B cell (primary cell): ENCODE measurements at regions not wholly inside any gene's neighbourhood (a gene's known extent, or its start where the extent isn't known, plus 50 kb on each side); places are given as distances from the start of the nearest gene placed in this dataset.

Experiments
- ATAC-seq: fragments of 200-7000 bp; cut with Tn5 transposase; one replicate; pipeline ENCODE4 v1.10.0; 2021; ENCODE audit warnings: low read depth, mild to moderate bottlenecking, moderate number of reproducible peaks, moderate library complexity
- CTCF ChIA-PET: fragments of 350-600 bp; sonication (Branson Sonifier 250); formaldehyde crosslinking; loops from one replicate; lab custom pipeline; 2021; ENCODE audit warnings: antibody characterized with exemption, inconsistent platforms; lab: Charles Lee
- POLR2A ChIA-PET: fragments of 350-600 bp; sonication (Branson Sonifier 250); formaldehyde crosslinking; loops from one replicate; lab custom pipeline; 2021; ENCODE audit warnings: antibody characterized with exemption; lab: Charles Lee
- DNase-seq: peaks from one replicate; pipeline ENCODE4 v3.0.0; 2013
- H2AFZ ChIP-seq: 2 replicates; pipeline ENCODE4 v1.6.1; 2012; ENCODE audit warnings: mild to moderate bottlenecking, low read depth, low read length; ENCODE audit not compliant: insufficient read depth, poor library complexity, severe bottlenecking
- H3K27ac ChIP-seq, 2 donors: 1 replicate in 1 of 2; 2 replicates in 1 of 2; pipeline ENCODE4 v1.5.1; 2012 to 2013; ENCODE audit warnings: low read length in 2 of 2, mild to moderate bottlenecking in 2 of 2, moderate library complexity in 1 of 2
- H3K27me3 ChIP-seq, 4 experiments: fragments of 200-600 bp in 1 of 4; sonication (generic) in 1 of 4; replicated peaks in 1 of 4; 1 replicate in 2 of 4; 2 replicates in 2 of 4; pipeline versions ENCODE4 v1.6.1 to v1.7.0; 2013 to 2016; ENCODE audit warnings: low read length in 3 of 4, mild to moderate bottlenecking in 2 of 4, mixed read lengths in 1 of 4, moderate library complexity in 1 of 4; ENCODE audit not compliant: insufficient read depth in 4 of 4, control insufficient read depth in 3 of 4; ENCODE audit errors: control extremely low read depth in 1 of 4
- H3K36me3 ChIP-seq, 2 experiments: replicated peaks in 1 of 2; 1 replicate in 1 of 2; 2 replicates in 1 of 2; pipeline versions ENCODE4 v1.6.1 to v1.7.1; 2013; ENCODE audit warnings: low read length in 1 of 2; ENCODE audit not compliant: insufficient read depth in 2 of 2, control insufficient read depth in 1 of 2; ENCODE audit errors: control extremely low read depth in 1 of 2, extremely low read depth in 1 of 2
- H3K4me1 ChIP-seq, 2 donors: fragments of 200-600 bp in 1 of 2; sonication (generic) in 1 of 2; 1 replicate in 1 of 2; 2 replicates in 1 of 2; pipeline versions ENCODE4 v1.5.1 to v1.6.1; 2013 to 2017; ENCODE audit warnings: low read length in 2 of 2; ENCODE audit not compliant: control insufficient read depth in 2 of 2, insufficient read depth in 2 of 2
- H3K4me2 ChIP-seq: replicated peaks from 2 replicates; pipeline ENCODE3; 2012; ENCODE audit warnings: mild to moderate bottlenecking, low read depth, low read length; ENCODE audit not compliant: poor library complexity, severe bottlenecking
- H3K4me3 ChIP-seq, 5 experiments: fragments of 200-600 bp in 1 of 5; sonication (generic) in 1 of 5; 1 replicate in 3 of 5; 2 replicates in 2 of 5; pipeline versions ENCODE4 v1.5.1 to v1.7.0; 2011 to 2016; ENCODE audit warnings: low read length in 4 of 5, mild to moderate bottlenecking in 4 of 5, low read depth in 2 of 5, control low read depth in 1 of 5, moderate library complexity in 1 of 5; ENCODE audit not compliant: insufficient read depth in 1 of 5; ENCODE audit errors: control extremely low read depth in 1 of 5, extremely low read depth in 1 of 5
- H3K79me2 ChIP-seq: fragments of 200-600 bp; sonication (generic); one replicate; pipeline ENCODE4 v1.6.0; 2016; ENCODE audit warnings: low read length; ENCODE audit not compliant: control insufficient read depth, insufficient read depth
- H3K9ac ChIP-seq: fragments of 200-600 bp; sonication (generic); 2 replicates; pipeline ENCODE4 v1.6.1; 2017; ENCODE audit warnings: mild to moderate bottlenecking, low read length, moderate library complexity
- H3K9me3 ChIP-seq, 3 donors: one replicate each; pipeline versions ENCODE4 v1.6.1 to v1.7.1; 2013; ENCODE audit warnings: low read length in 2 of 3; ENCODE audit not compliant: control insufficient read depth in 2 of 3, insufficient read depth in 1 of 3; ENCODE audit errors: control extremely low read depth in 1 of 3
- H4K20me1 ChIP-seq: 2 replicates; pipeline ENCODE4 v1.6.0; 2012; ENCODE audit warnings: mild to moderate bottlenecking, low read length; ENCODE audit not compliant: insufficient read depth, control insufficient read depth, poor library complexity, severe bottlenecking
- H3K27ac Mint-ChIP-seq: one replicate; pipeline ENCODE4 v1.8.0; 2021; ENCODE audit warnings: mixed read lengths
- H3K27me3 Mint-ChIP-seq: one replicate; pipeline ENCODE4 v1.8.0; 2021; ENCODE audit warnings: mixed read lengths
- H3K4me1 Mint-ChIP-seq: one replicate; pipeline ENCODE4 v1.8.0; 2021; ENCODE audit warnings: mixed read lengths
- H3K4me3 Mint-ChIP-seq: one replicate; pipeline ENCODE4 v1.8.0; 2021; ENCODE audit warnings: mixed read lengths
- H3K9me3 Mint-ChIP-seq: one replicate; pipeline ENCODE4 v1.8.0; 2022; ENCODE audit warnings: mixed read lengths; ENCODE audit not compliant: insufficient read depth
- EZH2 ChIP-seq: IDR thresholded peaks from 2 replicates; pipeline ENCODE4 v1.6.1; 2012; ENCODE audit warnings: borderline replicate concordance, low read depth, mild to moderate bottlenecking, moderate library complexity, low read length; ENCODE audit not compliant: insufficient read depth, poor library complexity, severe bottlenecking
- WGBS: methylation state at CpG from one replicate; pipeline ENCODE4 v1.1.5; 2013; ENCODE audit warnings: missing lambda C conversion rate; ENCODE audit not compliant: insufficient coverage; 5-methylcytosine and 5-hydroxymethylcytosine counted together
- intact Hi-C: fragments of 100-400 bp; cut with micrococcal nuclease; formaldehyde crosslinking; loops from one replicate; pipeline ENCODE4 v1.10.0; 2022
- TF ChIP-seq, protein P1 (sequence below): fragments of 200-600 bp; IDR thresholded peaks from one replicate; pipeline ENCODE4 v1.8.0; 2022; ENCODE audit warnings: antibody characterized with exemption, mild to moderate bottlenecking

DNA sequence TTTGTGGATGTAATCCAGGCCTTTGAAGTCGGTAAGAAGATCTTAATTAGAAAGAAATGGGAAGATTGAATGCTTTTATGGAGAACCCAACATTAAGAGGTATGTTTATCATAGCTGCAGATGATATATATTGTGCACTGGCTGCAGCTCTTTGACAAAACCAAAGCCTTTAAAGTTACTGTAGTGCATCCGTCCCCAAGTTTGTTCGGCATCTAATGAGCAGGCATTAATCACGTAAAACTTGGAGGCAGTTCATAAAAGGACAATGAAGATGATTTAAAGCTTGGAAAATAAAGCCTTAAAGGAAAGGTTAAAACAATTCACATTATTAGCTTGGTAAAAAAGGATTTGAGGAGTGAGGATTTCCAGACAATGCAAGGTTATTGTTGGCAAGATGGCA, 150.8 kb upstream of the ARX start:
- Histone ChIP-seq H3K4me2 (no peak overlapping the region), H3K27me3 (no peaks in the 10 kb centered on the region), H3K9ac (no peak overlapping the region), H3K4me1 (no peaks in the 10 kb centered on the region), H3K27ac (no peak overlapping the region), H2AFZ (no peak overlapping the region), H3K79me2 (no peaks in the 10 kb centered on the region), H3K9me3 (no peaks in the 10 kb centered on the region), H4K20me1 (no peaks in the 10 kb centered on the region), H3K4me3 (no peak overlapping the region), H3K36me3 (no peaks in the 10 kb centered on the region)
- no CpG with 5 or more reads among the region's 4 CpGs for WGBS
- Mint-ChIP-seq H3K27me3 (peaks cover 5% of the 10 kb centered on the region), H3K4me3 (no peak overlapping the region), H3K27ac (no peak overlapping the region), H3K4me1 (no peaks in the 10 kb centered on the region), H3K9me3 (no peaks in the 10 kb centered on the region)
- intact Hi-C loops, result no loop called here
- CTCF ChIA-PET, result no interaction called here
- no peak for TF ChIP-seq EZH2
- TF ChIP-seq, protein P1, sequence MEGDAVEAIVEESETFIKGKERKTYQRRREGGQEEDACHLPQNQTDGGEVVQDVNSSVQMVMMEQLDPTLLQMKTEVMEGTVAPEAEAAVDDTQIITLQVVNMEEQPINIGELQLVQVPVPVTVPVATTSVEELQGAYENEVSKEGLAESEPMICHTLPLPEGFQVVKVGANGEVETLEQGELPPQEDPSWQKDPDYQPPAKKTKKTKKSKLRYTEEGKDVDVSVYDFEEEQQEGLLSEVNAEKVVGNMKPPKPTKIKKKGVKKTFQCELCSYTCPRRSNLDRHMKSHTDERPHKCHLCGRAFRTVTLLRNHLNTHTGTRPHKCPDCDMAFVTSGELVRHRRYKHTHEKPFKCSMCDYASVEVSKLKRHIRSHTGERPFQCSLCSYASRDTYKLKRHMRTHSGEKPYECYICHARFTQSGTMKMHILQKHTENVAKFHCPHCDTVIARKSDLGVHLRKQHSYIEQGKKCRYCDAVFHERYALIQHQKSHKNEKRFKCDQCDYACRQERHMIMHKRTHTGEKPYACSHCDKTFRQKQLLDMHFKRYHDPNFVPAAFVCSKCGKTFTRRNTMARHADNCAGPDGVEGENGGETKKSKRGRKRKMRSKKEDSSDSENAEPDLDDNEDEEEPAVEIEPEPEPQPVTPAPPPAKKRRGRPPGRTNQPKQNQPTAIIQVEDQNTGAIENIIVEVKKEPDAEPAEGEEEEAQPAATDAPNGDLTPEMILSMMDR, result no peak
- no peak for ATAC-seq
- POLR2A ChIA-PET, result no interaction called here
- no peak for DNase-seq

DNA sequence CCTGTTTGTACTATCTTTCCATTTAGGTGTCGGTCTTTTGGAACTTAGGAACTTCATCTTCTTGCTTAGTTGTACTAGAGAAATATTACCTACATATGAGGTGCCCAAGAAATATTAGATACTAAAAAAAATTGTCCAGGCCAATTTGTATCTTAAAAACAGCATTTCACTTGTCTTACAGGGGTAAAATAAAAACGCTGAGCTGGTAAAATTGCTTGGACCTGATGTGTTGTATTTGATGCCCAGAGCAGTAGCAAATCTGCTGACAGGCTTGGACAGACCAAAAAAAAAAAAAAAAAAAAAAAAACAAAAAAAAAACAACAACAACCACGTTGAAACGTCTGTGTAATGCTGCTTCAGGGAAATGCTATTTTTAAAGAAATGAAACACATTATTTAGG, 150.4 kb upstream of the ARX start:
- Mint-ChIP-seq H3K4me1 (no peaks in the 10 kb centered on the region), H3K4me3 (no peak overlapping the region), H3K27me3 (peaks cover 5% of the 10 kb centered on the region), H3K27ac (no peak overlapping the region), H3K9me3 (no peaks in the 10 kb centered on the region)
- no CpG with 5 or more reads among the region's 4 CpGs for WGBS
- DNase-seq (no peak), ATAC-seq (no peak)
- POLR2A ChIA-PET, result no interaction called here
- intact Hi-C loops, result no loop called here
- TF ChIP-seq, protein P1, result no peak
- no peak for TF ChIP-seq EZH2
- Histone ChIP-seq H3K4me1 (no peaks in the 10 kb centered on the region), H3K27me3 (no peaks in the 10 kb centered on the region), H3K79me2 (no peaks in the 10 kb centered on the region), H3K4me3 (no peak overlapping the region), H3K36me3 (no peaks in the 10 kb centered on the region), H3K9ac (no peak overlapping the region), H3K4me2 (no peak overlapping the region), H3K9me3 (no peaks in the 10 kb centered on the region), H2AFZ (no peak overlapping the region), H3K27ac (no peak overlapping the region), H4K20me1 (no peaks in the 10 kb centered on the region)
- CTCF ChIA-PET, result no interaction called here
